ENCODE measurements at regions not wholly inside any gene's neighbourhood (a gene's known extent, or its start where the extent isn't known, plus 50 kb on each side); places are given as distances from the start of the nearest gene placed in this dataset.

DNA sequence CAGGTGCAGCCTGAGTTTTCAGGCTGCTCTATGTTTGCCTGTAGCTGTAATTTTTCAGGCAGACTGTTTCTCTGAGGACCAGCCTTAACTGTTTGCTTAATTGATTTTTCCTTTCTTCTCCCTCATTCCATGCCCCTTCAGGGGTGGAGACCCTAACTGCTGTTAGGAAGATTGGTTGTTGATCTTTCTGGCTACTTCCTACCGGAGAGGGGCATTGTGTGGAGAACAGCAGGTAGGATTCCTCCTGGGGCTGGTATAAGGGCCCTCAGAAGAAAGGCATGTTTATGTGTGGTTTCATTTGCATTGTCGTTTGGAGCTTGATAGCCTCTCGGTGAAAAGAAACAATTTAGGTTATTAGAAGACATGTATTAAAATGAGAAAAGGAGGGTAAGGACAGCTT, 56.9 kb upstream of the GOLGA6L2 start:
- Histone ChIP-seq H3K9me3 (ENCODE audit: low read length) (no peaks in the 10 kb centered on the region), H3K4me2 (ENCODE audit: low read depth, low read length) (no peak overlapping the region), H3K27ac (ENCODE audit: extremely low read length, insufficient read depth, low read length) (no peak overlapping the region), H3K36me3 (replicated peaks in 1 of 2; ENCODE audit: control insufficient read depth in 1 of 2, insufficient read depth in 2 of 2, low read length in 2 of 2) (no peaks in the 10 kb centered on the region), H3K4me1 (ENCODE audit: insufficient read depth, low read length) (no peaks in the 10 kb centered on the region), H3K4me3 (replicated peaks in 1 of 3; ENCODE audit: insufficient read depth in 1 of 3, low read depth in 2 of 3, low read length in 3 of 3) (no peak overlapping the region), H4K20me1 (ENCODE audit: insufficient read depth, low read length) (no peaks in the 10 kb centered on the region), H3K79me2 (ENCODE audit: insufficient read depth, low read length) (no peaks in the 10 kb centered on the region), H2AFZ (ENCODE audit: low read length) (no peak overlapping the region), H3K27me3 (ENCODE audit: control insufficient read depth in 1 of 2, insufficient read depth in 2 of 2, low read length in 2 of 2) (no peaks in the 10 kb centered on the region), H3K9ac (ENCODE audit: insufficient read depth, low read depth, low read length) (no peak overlapping the region)
- no peak for FAIRE-seq
- ATAC-seq: no peak
- intact Hi-C loops (cut with micrococcal nuclease; ENCODE audit: unreplicated experiment) (no loop called here), in situ Hi-C loops (cut with HindIII; ENCODE audit: extremely low pct_ligation_motif_present, low pct_unique_long_range_greater_than_20kb) (loop anchor here (10.0 kb wide), 1 partner anchor 61 kb away; the partner anchor contains the start of gene MKRN3)
- ChIA-PET CTCF (ENCODE audit: low intra/inter-chr PET ratio, low total read pairs) (no interaction called here), POLR2A (no interaction called here)
- 2% methylated on average over 3 of the region's 3 CpGs for WGBS (ENCODE audit: low lambda C conversion rate)
- no TSS peak for BruUV-seq (replicated peaks)
- TF ChIP-seq NCOA5 (CRISPR knock-in tag; IDR thresholded peaks at IDR 0.05) (no peak), GLMP (CRISPR knock-in tag; IDR thresholded peaks at IDR 0.05; ENCODE audit: borderline replicate concordance) (no peak), ZFP37 (CRISPR knock-in tag; IDR thresholded peaks at IDR 0.05; ENCODE audit: borderline replicate concordance) (no peak), NRL (CRISPR knock-in tag; IDR thresholded peaks at IDR 0.05; ENCODE audit: borderline replicate concordance) (no peak), ZNF12 (CRISPR knock-in tag; IDR thresholded peaks at IDR 0.05) (no peak), ZSCAN9 (CRISPR knock-in tag; IDR thresholded peaks at IDR 0.05; ENCODE audit: borderline replicate concordance) (no peak), SUZ12 (IDR thresholded peaks at IDR 0.05; ENCODE audit: low read depth, low read length) (no peak), ZC3H4 (CRISPR knock-in tag; IDR thresholded peaks at IDR 0.05; ENCODE audit: borderline replicate concordance) (no peak)
- DNase-seq (ENCODE audit: low spot score): no peak

- ChIA-PET CTCF (ENCODE audit: low intra/inter-chr PET ratio, low total read pairs) (no interaction called here), POLR2A (no interaction called here)
- ATAC-seq (no peak), FAIRE-seq (no peak), DNase-seq (ENCODE audit: low spot score) (no peak)
- Histone ChIP-seq H3K27ac (ENCODE audit: extremely low read length, insufficient read depth, low read length) (no peak overlapping the region), H3K79me2 (ENCODE audit: insufficient read depth, low read length) (no peaks in the 10 kb centered on the region), H3K9ac (ENCODE audit: insufficient read depth, low read depth, low read length) (no peak overlapping the region), H3K27me3 (ENCODE audit: control insufficient read depth in 1 of 2, insufficient read depth in 2 of 2, low read length in 2 of 2) (no peaks in the 10 kb centered on the region), H3K4me3 (replicated peaks in 1 of 3; ENCODE audit: insufficient read depth in 1 of 3, low read depth in 2 of 3, low read length in 3 of 3) (no peak overlapping the region), H4K20me1 (ENCODE audit: insufficient read depth, low read length) (no peaks in the 10 kb centered on the region), H2AFZ (ENCODE audit: low read length) (no peak overlapping the region), H3K4me1 (ENCODE audit: insufficient read depth, low read length) (no peaks in the 10 kb centered on the region), H3K9me3 (ENCODE audit: low read length) (no peaks in the 10 kb centered on the region), H3K36me3 (replicated peaks in 1 of 2; ENCODE audit: control insufficient read depth in 1 of 2, insufficient read depth in 2 of 2, low read length in 2 of 2) (no peaks in the 10 kb centered on the region), H3K4me2 (ENCODE audit: low read depth, low read length) (no peak overlapping the region)
- intact Hi-C loops (cut with micrococcal nuclease; ENCODE audit: unreplicated experiment): no loop called here
- no peak for TF ChIP-seq BRF2 (CRISPR knock-in tag; IDR thresholded peaks at IDR 0.05)
- no peak for TF ChIP-seq FOXA3 (CRISPR knock-in tag; IDR thresholded peaks at IDR 0.05)
- TF ChIP-seq CHD2 (IDR thresholded peaks at IDR 0.05; ENCODE audit: low read depth, low read length): no peak
- no peak for TF ChIP-seq CREB1 (IDR thresholded peaks at IDR 0.05)
- TF ChIP-seq CREB1 (CRISPR knock-in tag; IDR thresholded peaks at IDR 0.05): no peak
- no peak for TF ChIP-seq ZBTB1 (CRISPR knock-in tag; IDR thresholded peaks at IDR 0.05; ENCODE audit: borderline replicate concordance)
- BruUV-seq (replicated peaks): no TSS peak
- 0% methylated on average over 4 of the region's 4 CpGs for WGBS (ENCODE audit: low lambda C conversion rate)
- in situ Hi-C loops (cut with HindIII; ENCODE audit: extremely low pct_ligation_motif_present, low pct_unique_long_range_greater_than_20kb): loop anchor here (10.0 kb wide), 1 partner anchor 61 kb away; the partner anchor contains the start of gene MKRN3
These were observed 56.5 kb upstream of the GOLGA6L2 start for GRCh38 chr15:23503576-23503975.
